Mucosa of descending colon (tissue), 3 donors: ENCODE measurements at regions not wholly inside any gene's neighbourhood (a gene's known extent, or its start where the extent isn't known, plus 50 kb on each side); places are given as distances from the start of the nearest gene placed in this dataset.

Experiments used
- ATAC-seq: fragments of 200-7000 bp; cut with Tn5 transposase; one replicate; pipeline ENCODE4 v1.9.1; 2020; ENCODE audit warnings: mild to moderate bottlenecking, moderate library complexity
- DNase-seq, 3 donors: peaks; one replicate each; pipeline ENCODE4 v3.0.0-alpha.2; 2020
- H3K36me3 ChIP-seq: fragments of 200-600 bp; one replicate; pipeline ENCODE4 v1.8.0; 2021; ENCODE audit warnings: low read depth, mild to moderate bottlenecking
- H3K4me1 ChIP-seq: fragments of 200-600 bp; one replicate; pipeline ENCODE4 v1.8.0; 2021; ENCODE audit warnings: low read depth, mild to moderate bottlenecking
- H3K4me3 ChIP-seq: fragments of 200-600 bp; one replicate; pipeline ENCODE4 v1.8.0; 2021; ENCODE audit warnings: mild to moderate bottlenecking
- H3K9me3 ChIP-seq: fragments of 200-600 bp; one replicate; pipeline ENCODE4 v1.8.0; 2021; ENCODE audit warnings: mild to moderate bottlenecking
- CTCF ChIP-seq: fragments of 200-600 bp; IDR thresholded peaks from one replicate; pipeline ENCODE4 v1.8.0; 2022; ENCODE audit warnings: antibody characterized with exemption, mild to moderate bottlenecking
- intact Hi-C, 2 donors: fragments of 100-400 bp; cut with DNase I in 1 of 2; cut with micrococcal nuclease in 1 of 2; formaldehyde crosslinking; loops; one replicate each; pipeline versions ENCODE4 v1.11.0 to v1.11.1; 2022; cut with DNase I, micrococcal nuclease
- donor health status: DM: no; HTN: no; CAD: no; lungs with moderate emphysema.
- donor health status: DM: no; HTN: no; CAD: no.
- donor health status: DM: no; HTN: yes; CAD: no.

GRCh38 chr14:30227876-30228275 lies 300.2 kb upstream of the PRKD1 start:
- no peaks in the 10 kb centered on the region for H3K4me1 ChIP-seq
- H3K36me3 ChIP-seq: no peaks in the 10 kb centered on the region
- H3K4me3 ChIP-seq: no peak overlapping the region
- H3K9me3 ChIP-seq: no peaks in the 10 kb centered on the region
- ATAC-seq (peak; percentile 44), DNase-seq (peak in 1 of 3 donors; percentile 5)
- intact Hi-C loops: no loop called here
- no peak for TF ChIP-seq CTCF

GRCh38 chr14:30230719-30231118 lies 303.1 kb upstream of the PRKD1 start:
- DNase-seq (no peak), ATAC-seq (no peak)
- no peaks in the 10 kb centered on the region for H3K36me3 ChIP-seq
- no peaks in the 10 kb centered on the region for H3K4me1 ChIP-seq
- no peaks in the 10 kb centered on the region for H3K9me3 ChIP-seq
- no peak for TF ChIP-seq CTCF
- H3K4me3 ChIP-seq: no peak overlapping the region
- intact Hi-C loops: no loop called here

- Histone ChIP-seq H3K4me3 (no peak overlapping the region), H3K4me1 (no peaks in the 10 kb centered on the region), H3K9me3 (no peaks in the 10 kb centered on the region), H3K36me3 (no peaks in the 10 kb centered on the region)
- ATAC-seq (no peak), DNase-seq (no peak)
- no peak for TF ChIP-seq CTCF
- intact Hi-C loops: no loop called here
Measured at GRCh38 chr14:30234966-30235365, 307.3 kb upstream of the PRKD1 start.

- H3K4me3 ChIP-seq: no peak overlapping the region
- intact Hi-C loops: no loop called here
- ATAC-seq: no peak
- H3K4me1 ChIP-seq: no peaks in the 10 kb centered on the region
- no peak for DNase-seq
- H3K9me3 ChIP-seq: no peaks in the 10 kb centered on the region
- no peak for TF ChIP-seq CTCF
- H3K36me3 ChIP-seq: no peaks in the 10 kb centered on the region
Measured at GRCh38 chr14:30235485-30235884, 307.8 kb upstream of the PRKD1 start.

- TF ChIP-seq CTCF: no peak
- no peak for ATAC-seq
Measured at GRCh38 chr14:30238936-30239335, 311.3 kb upstream of the PRKD1 start.

GRCh38 chr14:30240018-30240417 lies 312.4 kb upstream of the PRKD1 start:
- intact Hi-C loops: no loop called here
- H3K36me3 ChIP-seq: no peaks in the 10 kb centered on the region
- ATAC-seq: no peak
- no peaks in the 10 kb centered on the region for H3K9me3 ChIP-seq
- no peak for TF ChIP-seq CTCF
- H3K4me1 ChIP-seq: no peaks in the 10 kb centered on the region
- DNase-seq: no peak
- H3K4me3 ChIP-seq: no peak overlapping the region

More at GRCh38 chr14:30238936-30239335, 311.3 kb upstream of the PRKD1 start:
- no peaks in the 10 kb centered on the region for H3K36me3 ChIP-seq
- no peak overlapping the region for H3K4me3 ChIP-seq
- no peaks in the 10 kb centered on the region for H3K9me3 ChIP-seq
- no peak for DNase-seq
- intact Hi-C loops: no loop called here
- no peaks in the 10 kb centered on the region for H3K4me1 ChIP-seq
